NT2/D1 (cell line): ENCODE measurements at regions not wholly inside any gene's neighbourhood (a gene's known extent, or its start where the extent isn't known, plus 50 kb on each side); places are given as distances from the start of the nearest gene placed in this dataset.
"Not testable (repeated sequence)": the region's sequence is repeated elsewhere in the genome, so short reads cannot be mapped to it uniquely, and the experiment has no call there.

ENCODE experiments used
- DNase-seq: peaks from one replicate; pipeline ENCODE4 v3.0.0-alpha.2; 2011; ENCODE audit warnings: low read depth, low spot score
- H3K27me3 ChIP-seq: 2 replicates; pipeline ENCODE4 v1.6.0; 2011; ENCODE audit warnings: mild to moderate bottlenecking; ENCODE audit not compliant: insufficient read length, insufficient read depth
- H3K36me3 ChIP-seq: 2 replicates; pipeline ENCODE4 v1.6.1; 2011; ENCODE audit warnings: mild to moderate bottlenecking, low read length, mixed read lengths; ENCODE audit not compliant: insufficient read depth, insufficient read length
- H3K4me1 ChIP-seq: 2 replicates; pipeline ENCODE4 v1.5.1; 2011; ENCODE audit not compliant: insufficient read depth, insufficient read length
- H3K4me3 ChIP-seq: 2 replicates; pipeline ENCODE4 v1.5.1; 2011; ENCODE audit warnings: low read depth; ENCODE audit not compliant: insufficient read length
- H3K9ac ChIP-seq: 2 replicates; pipeline ENCODE4 v1.6.0; 2011; ENCODE audit warnings: low read depth; ENCODE audit not compliant: insufficient read length
- H3K9me3 ChIP-seq: 2 replicates; pipeline ENCODE4 v1.5.1; 2011; ENCODE audit warnings: mild to moderate bottlenecking, low read length; ENCODE audit not compliant: insufficient read depth
- SUZ12 ChIP-seq: IDR thresholded peaks from 2 replicates; pipeline ENCODE4 v1.6.1; 2011; ENCODE audit not compliant: insufficient read length, insufficient read depth; ENCODE audit errors: extremely low read depth
- YY1 ChIP-seq: IDR thresholded peaks from 2 replicates; pipeline ENCODE4 v1.6.1; 2011; ENCODE audit not compliant: insufficient read length, insufficient read depth
- ZNF274 ChIP-seq: IDR thresholded peaks from 2 replicates; pipeline ENCODE4 v1.6.1; 2011; ENCODE audit warnings: mild to moderate bottlenecking, low read depth, low read length

DNA sequence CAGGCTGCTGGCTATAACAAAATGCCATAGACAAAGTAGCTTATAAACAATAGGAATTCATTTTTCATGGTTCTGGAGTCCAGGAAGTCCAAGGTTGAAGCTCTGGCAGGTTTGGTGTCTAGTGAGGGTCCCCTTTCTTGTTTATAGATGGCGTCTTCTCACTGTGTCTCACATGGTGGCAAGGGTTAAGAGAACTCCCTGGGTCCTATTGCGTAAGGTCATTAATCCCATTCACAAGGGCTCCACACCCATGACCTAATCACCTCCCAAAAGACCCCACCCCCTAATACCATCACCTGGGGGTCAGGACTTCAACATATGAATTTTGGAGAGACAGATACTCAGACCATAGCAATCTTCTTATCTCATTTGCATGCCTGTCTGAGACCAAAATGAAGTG, 108.9 kb upstream of the USP25 start:
- Histone ChIP-seq H3K27me3 (no peaks in the 10 kb centered on the region), H3K4me3 (no peak overlapping the region), H3K4me1 (no peaks in the 10 kb centered on the region), H3K36me3 (no peaks in the 10 kb centered on the region), H3K9ac (no peak overlapping the region), H3K9me3 (no peaks in the 10 kb centered on the region)
- no peak for DNase-seq
- TF ChIP-seq SUZ12: no peak
- no peak for TF ChIP-seq YY1
- TF ChIP-seq ZNF274: no peak

DNA sequence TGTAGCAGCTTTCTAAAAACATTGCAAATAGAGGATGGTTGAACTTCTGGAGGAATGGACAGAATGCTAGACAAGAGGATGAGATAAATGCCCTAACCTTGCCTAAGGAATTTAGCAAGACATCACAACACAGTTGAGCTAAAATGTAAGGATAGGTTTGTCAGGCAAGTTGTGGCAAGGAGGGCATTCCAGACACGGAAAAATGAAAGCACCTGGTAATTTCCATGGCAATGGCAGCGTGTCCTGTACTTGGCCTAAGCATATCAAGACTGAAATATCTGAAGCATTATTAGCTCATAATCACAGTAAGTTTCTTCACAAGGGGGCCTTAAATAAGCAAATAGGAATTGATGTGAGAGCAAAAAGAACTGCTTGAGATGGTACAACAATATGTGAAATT, 105.1 kb upstream of the USP25 start:
- no peak overlapping the region for H3K4me3 ChIP-seq
- TF ChIP-seq SUZ12 (no peak), YY1 (no peak), ZNF274 (no peak)
- no peaks in the 10 kb centered on the region for H3K9me3 ChIP-seq
- H3K9ac ChIP-seq: no peak overlapping the region
- DNase-seq: no peak
- H3K36me3 ChIP-seq: no peaks in the 10 kb centered on the region
- H3K4me1 ChIP-seq: no peaks in the 10 kb centered on the region
- no peaks in the 10 kb centered on the region for H3K27me3 ChIP-seq

DNA sequence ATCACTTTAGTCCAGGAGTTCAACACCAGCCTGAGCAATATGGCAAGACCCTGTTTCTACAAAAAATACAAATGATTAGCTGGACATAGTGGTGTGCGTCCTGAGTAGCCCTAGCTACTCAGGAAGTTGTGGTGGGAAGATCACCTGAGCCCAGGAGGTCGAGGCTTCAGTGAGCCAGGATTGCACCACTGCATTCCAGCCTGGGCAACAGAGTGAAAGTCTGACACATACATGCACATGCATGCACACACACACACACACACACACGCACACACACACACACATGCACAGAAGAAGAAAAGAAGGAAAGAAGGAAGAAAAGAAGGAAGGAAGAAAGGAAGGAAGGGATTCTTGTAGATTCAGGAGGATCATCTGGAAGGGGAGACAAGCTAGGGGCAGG, 104.4 kb upstream of the USP25 start:
- Histone ChIP-seq H3K4me3 (no peak overlapping the region), H3K36me3 (no peaks in the 10 kb centered on the region), H3K9ac (no peak overlapping the region), H3K27me3 (no peaks in the 10 kb centered on the region), H3K9me3 (no peaks in the 10 kb centered on the region), H3K4me1 (no peaks in the 10 kb centered on the region)
- DNase-seq: no peak
- TF ChIP-seq SUZ12 (no peak), ZNF274 (no peak), YY1 (no peak)

DNA sequence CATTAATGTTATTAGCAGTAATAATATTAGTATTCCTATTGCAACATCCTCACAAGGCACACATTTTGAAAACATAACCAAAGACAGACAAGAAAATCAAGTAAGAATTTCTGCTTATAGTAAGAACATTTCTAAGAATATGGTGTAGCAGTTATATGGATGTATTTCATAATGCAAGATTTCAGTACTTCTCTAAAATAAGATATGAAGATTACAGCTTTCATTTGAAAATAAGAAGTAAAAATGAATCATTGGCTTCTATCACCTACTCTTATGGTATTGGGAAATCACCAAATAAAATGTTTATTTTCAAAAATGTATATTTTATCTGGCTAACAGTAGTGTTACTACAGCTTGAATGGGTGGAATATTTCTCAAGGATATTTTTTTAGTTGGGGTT, 103.8 kb upstream of the USP25 start:
- Histone ChIP-seq H3K4me1 (no peaks in the 10 kb centered on the region), H3K9ac (no peak overlapping the region), H3K36me3 (no peaks in the 10 kb centered on the region), H3K27me3 (no peaks in the 10 kb centered on the region), H3K9me3 (no peaks in the 10 kb centered on the region), H3K4me3 (no peak overlapping the region)
- TF ChIP-seq ZNF274: no peak
- no peak for TF ChIP-seq SUZ12
- TF ChIP-seq YY1: no peak
- DNase-seq: no peak

DNA sequence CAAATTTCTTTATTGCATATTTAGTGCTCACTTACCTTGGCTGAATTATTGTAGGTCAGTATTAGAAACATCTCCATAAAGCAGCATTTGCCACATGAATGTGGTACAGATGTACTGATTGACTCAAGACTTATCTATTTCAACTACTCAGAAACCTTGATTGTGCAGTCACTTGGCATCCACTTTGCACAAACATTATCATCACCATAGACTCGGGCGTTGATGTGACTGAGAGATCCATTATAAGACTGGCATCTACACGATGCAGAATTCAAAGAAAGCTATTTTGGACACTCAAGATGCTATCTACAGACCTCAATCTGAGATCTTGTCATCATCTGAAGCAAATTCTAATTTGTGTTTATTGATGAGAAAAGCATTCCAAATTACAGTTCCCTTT, 102.8 kb upstream of the USP25 start:
- no peaks in the 10 kb centered on the region for H3K4me1 ChIP-seq
- DNase-seq: no peak
- no peaks in the 10 kb centered on the region for H3K27me3 ChIP-seq
- H3K9ac ChIP-seq: no peak overlapping the region
- H3K36me3 ChIP-seq: no peaks in the 10 kb centered on the region
- H3K9me3 ChIP-seq: no peaks in the 10 kb centered on the region
- H3K4me3 ChIP-seq: no peak overlapping the region
- TF ChIP-seq YY1 (no peak), SUZ12 (no peak), ZNF274 (no peak)

DNA sequence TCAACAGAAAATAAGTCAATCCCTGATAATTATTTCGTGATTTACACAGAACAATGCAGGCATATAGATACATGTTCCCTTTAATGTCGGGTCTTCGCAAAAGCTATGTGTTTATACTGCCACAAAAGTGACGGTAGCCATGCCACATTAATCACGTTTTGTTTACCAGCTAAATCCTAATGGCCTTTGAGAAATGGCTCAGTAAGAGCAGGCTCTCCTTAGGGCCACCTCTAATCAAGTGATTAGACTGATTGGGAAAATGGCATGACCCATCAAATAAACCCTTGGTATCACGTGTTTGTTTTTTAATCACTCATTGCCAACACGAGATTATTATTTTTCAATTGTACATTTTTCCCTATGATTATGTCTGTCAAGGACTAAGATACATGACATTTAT, 102.0 kb upstream of the USP25 start:
- H3K4me3 ChIP-seq: no peak overlapping the region
- H3K27me3 ChIP-seq: no peaks in the 10 kb centered on the region
- H3K36me3 ChIP-seq: no peaks in the 10 kb centered on the region
- no peak for DNase-seq
- no peaks in the 10 kb centered on the region for H3K9me3 ChIP-seq
- TF ChIP-seq YY1 (no peak), ZNF274 (no peak), SUZ12 (no peak)
- no peak overlapping the region for H3K9ac ChIP-seq
- no peaks in the 10 kb centered on the region for H3K4me1 ChIP-seq

DNA sequence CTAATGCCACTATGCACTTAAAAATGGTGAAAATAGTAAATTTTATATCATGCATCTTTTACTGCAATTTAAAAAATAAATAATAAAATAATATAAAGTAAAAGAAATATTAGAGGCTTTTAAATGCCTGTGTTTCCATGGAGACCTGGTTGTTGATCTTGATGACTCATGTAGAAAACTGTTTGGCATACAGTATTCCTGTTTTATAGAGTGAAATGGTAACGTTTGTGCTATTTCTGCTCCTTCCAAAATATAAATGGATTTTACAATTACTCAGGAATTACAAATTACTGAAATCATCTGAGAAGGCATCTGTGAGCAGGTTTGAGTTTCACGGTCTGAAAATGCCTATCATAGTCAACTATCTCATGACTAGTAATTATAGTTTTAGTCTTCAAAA, 98.4 kb upstream of the USP25 start:
- Histone ChIP-seq H3K9me3 (no peaks in the 10 kb centered on the region), H3K36me3 (no peaks in the 10 kb centered on the region), H3K4me3 (no peak overlapping the region), H3K4me1 (no peaks in the 10 kb centered on the region), H3K27me3 (no peaks in the 10 kb centered on the region), H3K9ac (no peak overlapping the region)
- DNase-seq: no peak
- TF ChIP-seq YY1 (no peak), ZNF274 (no peak), SUZ12 (no peak)

DNA sequence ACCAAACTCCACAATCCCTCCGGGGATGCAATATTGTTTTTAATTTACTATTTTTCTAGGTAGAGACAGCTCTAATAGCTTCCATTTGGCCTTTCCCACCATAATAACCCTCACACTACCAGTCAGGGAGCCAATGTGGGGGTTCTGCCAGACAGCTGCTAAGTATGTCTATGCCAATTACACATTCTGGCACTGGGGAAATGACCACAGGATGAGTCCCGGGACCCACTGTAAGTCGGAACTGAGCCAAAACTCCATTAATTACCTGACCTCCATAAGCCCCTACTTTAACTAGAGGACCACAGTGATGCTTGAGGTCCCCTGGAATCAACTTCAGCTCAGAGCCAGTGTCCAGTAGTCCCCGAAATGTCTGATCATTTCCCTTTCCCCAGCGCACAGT, 95.2 kb upstream of the USP25 start:
- not testable (repeated sequence) for H3K27me3 ChIP-seq, H3K9me3 ChIP-seq, H3K4me1 ChIP-seq, H3K4me3 ChIP-seq, H3K9ac ChIP-seq, H3K36me3 ChIP-seq, DNase-seq
